ENCODE measurements at regions not wholly inside any gene's neighbourhood (a gene's known extent, or its start where the extent isn't known, plus 50 kb on each side); places are given as distances from the start of the nearest gene placed in this dataset.

DNA sequence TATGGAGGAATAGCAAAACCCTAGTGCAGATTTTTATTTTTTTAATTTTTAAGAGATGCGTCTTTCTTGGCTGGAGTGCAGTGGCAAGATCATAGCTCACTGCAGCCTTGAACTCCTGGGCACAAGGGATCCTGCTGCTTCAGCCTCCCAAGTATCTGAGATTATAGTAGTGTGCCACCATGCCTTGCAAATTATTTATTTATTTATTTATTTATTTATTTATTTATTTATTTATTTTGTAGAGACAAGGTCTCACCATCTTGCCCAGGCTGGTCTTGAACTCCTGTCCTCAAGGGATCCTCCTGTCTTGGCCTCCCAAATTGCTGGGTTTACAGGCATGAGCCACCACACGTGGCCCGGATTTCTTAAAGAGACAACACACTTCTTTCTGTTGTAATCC, 1158.8 kb downstream of the AACS start:
- ChIA-PET POLR2A (no interaction called here), CTCF (no interaction called here)
- Mint-ChIP-seq H3K4me1 (no peaks in the 10 kb centered on the region), H3K27me3 (ENCODE audit: low read depth) (peaks cover 5% of the 10 kb centered on the region), H3K9me3 (peaks cover 83% of the 10 kb centered on the region), H3K27ac (no peak overlapping the region), H3K36me3 (peaks cover 67% of the 10 kb centered on the region), H3K4me3 (no peak overlapping the region)
- DNase-seq (ENCODE audit: low spot score) (no peak), ATAC-seq (no peak)
- TF ChIP-seq ZNF263 (CRISPR knock-in tag; IDR thresholded peaks at IDR 0.05; ENCODE audit: low read depth) = no peak
- no peak for TF ChIP-seq NR3C1 (CRISPR knock-in tag; conservative IDR thresholded peaks at IDR 0.05; ENCODE audit: low read depth)
- no peak for TF ChIP-seq JAZF1 (CRISPR knock-in tag; IDR thresholded peaks at IDR 0.05)
- TF ChIP-seq, protein P1, sequence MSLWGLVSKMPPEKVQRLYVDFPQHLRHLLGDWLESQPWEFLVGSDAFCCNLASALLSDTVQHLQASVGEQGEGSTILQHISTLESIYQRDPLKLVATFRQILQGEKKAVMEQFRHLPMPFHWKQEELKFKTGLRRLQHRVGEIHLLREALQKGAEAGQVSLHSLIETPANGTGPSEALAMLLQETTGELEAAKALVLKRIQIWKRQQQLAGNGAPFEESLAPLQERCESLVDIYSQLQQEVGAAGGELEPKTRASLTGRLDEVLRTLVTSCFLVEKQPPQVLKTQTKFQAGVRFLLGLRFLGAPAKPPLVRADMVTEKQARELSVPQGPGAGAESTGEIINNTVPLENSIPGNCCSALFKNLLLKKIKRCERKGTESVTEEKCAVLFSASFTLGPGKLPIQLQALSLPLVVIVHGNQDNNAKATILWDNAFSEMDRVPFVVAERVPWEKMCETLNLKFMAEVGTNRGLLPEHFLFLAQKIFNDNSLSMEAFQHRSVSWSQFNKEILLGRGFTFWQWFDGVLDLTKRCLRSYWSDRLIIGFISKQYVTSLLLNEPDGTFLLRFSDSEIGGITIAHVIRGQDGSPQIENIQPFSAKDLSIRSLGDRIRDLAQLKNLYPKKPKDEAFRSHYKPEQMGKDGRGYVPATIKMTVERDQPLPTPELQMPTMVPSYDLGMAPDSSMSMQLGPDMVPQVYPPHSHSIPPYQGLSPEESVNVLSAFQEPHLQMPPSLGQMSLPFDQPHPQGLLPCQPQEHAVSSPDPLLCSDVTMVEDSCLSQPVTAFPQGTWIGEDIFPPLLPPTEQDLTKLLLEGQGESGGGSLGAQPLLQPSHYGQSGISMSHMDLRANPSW (CRISPR knock-in tag; conservative IDR thresholded peaks at IDR 0.05; ENCODE audit: low read depth) = no peak
- TF ChIP-seq, protein P2, sequence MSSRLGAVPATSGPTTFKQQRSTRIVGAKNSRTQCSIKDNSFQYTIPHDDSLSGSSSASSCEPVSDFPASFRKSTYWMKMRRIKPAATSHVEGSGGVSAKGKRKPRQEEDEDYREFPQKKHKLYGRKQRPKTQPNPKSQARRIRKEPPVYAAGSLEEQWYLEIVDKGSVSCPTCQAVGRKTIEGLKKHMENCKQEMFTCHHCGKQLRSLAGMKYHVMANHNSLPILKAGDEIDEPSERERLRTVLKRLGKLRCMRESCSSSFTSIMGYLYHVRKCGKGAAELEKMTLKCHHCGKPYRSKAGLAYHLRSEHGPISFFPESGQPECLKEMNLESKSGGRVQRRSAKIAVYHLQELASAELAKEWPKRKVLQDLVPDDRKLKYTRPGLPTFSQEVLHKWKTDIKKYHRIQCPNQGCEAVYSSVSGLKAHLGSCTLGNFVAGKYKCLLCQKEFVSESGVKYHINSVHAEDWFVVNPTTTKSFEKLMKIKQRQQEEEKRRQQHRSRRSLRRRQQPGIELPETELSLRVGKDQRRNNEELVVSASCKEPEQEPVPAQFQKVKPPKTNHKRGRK (CRISPR knock-in tag; IDR thresholded peaks at IDR 0.05; ENCODE audit: borderline replicate concordance) = no peak
- TF ChIP-seq EMX1 (CRISPR knock-in tag; IDR thresholded peaks at IDR 0.05) = no peak
- no peak for TF ChIP-seq SOX15 (CRISPR knock-in tag; IDR thresholded peaks at IDR 0.05)
- TF ChIP-seq, protein P3, sequence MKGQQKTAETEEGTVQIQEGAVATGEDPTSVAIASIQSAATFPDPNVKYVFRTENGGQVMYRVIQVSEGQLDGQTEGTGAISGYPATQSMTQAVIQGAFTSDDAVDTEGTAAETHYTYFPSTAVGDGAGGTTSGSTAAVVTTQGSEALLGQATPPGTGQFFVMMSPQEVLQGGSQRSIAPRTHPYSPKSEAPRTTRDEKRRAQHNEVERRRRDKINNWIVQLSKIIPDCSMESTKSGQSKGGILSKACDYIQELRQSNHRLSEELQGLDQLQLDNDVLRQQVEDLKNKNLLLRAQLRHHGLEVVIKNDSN (CRISPR knock-in tag; IDR thresholded peaks at IDR 0.05) = no peak
- no peak for TF ChIP-seq NR2C2 (CRISPR knock-in tag; IDR thresholded peaks at IDR 0.05)
- TF ChIP-seq, protein P4, sequence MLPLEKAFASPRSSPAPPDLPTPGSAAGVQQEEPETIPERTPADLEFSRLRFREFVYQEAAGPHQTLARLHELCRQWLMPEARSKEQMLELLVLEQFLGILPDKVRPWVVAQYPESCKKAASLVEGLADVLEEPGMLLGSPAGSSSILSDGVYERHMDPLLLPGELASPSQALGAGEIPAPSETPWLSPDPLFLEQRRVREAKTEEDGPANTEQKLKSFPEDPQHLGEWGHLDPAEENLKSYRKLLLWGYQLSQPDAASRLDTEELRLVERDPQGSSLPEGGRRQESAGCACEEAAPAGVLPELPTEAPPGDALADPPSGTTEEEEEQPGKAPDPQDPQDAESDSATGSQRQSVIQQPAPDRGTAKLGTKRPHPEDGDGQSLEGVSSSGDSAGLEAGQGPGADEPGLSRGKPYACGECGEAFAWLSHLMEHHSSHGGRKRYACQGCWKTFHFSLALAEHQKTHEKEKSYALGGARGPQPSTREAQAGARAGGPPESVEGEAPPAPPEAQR (CRISPR knock-in tag; IDR thresholded peaks at IDR 0.05) = no peak
- no peak for TF ChIP-seq ZNF317 (CRISPR knock-in tag; IDR thresholded peaks at IDR 0.05; ENCODE audit: borderline replicate concordance, low read depth)

DNA sequence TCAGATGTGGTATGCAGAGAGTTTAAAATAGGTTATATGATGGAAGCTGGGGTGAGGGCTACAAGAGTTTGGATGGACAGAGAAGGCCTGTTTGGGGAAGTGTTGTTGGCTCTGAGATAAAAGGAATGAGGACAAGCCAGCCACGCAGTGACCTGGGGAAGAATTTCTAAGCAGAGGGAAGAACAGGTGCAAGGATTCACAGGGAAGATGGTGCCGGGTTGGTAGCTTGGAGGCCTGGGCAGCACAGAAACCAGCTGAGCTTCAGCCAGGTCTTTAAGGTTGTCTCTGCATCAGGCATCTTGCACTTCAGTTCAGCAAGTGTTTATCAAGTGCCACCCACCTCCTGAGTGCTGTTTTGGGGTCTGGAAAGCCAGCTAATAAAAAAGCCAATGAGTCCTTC, 1163.7 kb downstream of the AACS start:
- ATAC-seq = no peak
- H3K27me3 Mint-ChIP-seq (ENCODE audit: low read depth) = peaks cover 5% of the 10 kb centered on the region; the same call in 1 of the 2 replicates
- H3K27ac Mint-ChIP-seq = no peak overlapping the region
- CTCF ChIA-PET = interaction anchor here (0.6 kb wide), 1 partner anchor 1089 kb away, joined by 3 read pairs; no protein-coding TSS in a partner anchor
- H3K4me1 Mint-ChIP-seq = no peaks in the 10 kb centered on the region
- no peak for DNase-seq (ENCODE audit: low spot score)
- H3K9me3 Mint-ChIP-seq = peaks cover 93% of the 10 kb centered on the region
- POLR2A ChIA-PET = no interaction called here
- H3K36me3 Mint-ChIP-seq = peaks cover 78% of the 10 kb centered on the region
- TF ChIP-seq, protein P5, sequence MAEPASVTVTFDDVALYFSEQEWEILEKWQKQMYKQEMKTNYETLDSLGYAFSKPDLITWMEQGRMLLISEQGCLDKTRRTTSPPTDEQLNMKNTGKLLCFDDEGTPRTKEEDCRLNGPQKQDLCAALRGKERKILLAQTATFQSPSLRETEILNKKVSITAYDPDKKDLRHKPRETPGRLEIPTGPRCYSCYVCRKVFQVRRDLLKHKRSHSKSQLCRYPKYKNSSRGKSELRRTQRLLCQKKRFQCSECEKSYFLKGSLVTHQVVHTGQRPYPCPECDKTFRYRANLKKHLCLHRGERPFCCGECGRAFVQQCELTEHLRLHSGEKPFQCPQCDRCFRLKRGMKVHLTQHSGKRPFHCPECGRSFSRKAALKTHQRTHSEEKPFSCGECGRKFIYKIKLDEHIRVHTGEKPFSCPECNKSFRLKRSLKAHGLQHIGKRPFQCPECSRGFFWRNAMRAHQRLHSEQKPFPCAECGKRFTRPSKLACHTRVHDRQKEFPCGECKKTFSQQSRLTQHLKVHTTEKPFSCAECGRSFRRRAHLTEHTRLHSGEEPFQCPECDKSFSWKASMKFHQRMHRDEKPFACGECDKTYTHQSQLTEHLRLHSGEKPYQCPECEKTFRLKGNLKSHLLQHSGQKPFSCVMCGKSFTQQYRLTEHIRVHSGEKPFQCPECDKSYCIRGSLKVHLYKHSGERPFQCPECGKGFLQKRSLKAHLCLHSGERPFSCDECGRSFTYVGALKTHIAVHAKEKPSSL (CRISPR knock-in tag; conservative IDR thresholded peaks at IDR 0.05) = no peak
- TF ChIP-seq MYBL2 (CRISPR knock-in tag; IDR thresholded peaks at IDR 0.05) = no peak
- no peak overlapping the region for H3K4me3 Mint-ChIP-seq

DNA sequence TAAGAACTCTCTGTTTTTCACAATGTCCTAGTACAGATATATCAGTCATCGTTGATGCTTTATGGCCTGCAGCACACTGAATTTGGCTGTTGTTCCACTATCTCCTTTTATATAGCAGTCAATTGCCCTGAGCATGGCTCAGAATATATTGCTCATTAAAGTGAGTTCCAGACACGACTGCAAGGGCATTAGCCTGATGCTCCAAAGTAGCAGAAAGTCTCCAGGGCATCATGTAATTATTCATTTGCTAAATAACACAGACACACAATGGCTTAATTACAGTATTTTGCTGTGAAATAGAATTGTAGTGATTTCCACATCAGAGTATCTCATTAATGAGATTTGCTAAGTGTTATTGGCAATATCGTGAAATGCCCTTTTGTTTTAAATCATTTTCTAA, 1167.5 kb downstream of the AACS start:
- CTCF ChIA-PET = no interaction called here
- no peak for ATAC-seq
- H3K4me1 Mint-ChIP-seq = no peaks in the 10 kb centered on the region
- no peak overlapping the region for H3K4me3 Mint-ChIP-seq
- peaks cover 87% of the 10 kb centered on the region for H3K9me3 Mint-ChIP-seq
- POLR2A ChIA-PET = no interaction called here
- H3K36me3 Mint-ChIP-seq = peaks cover 78% of the 10 kb centered on the region
- no peak for DNase-seq (ENCODE audit: low spot score)
- H3K27ac Mint-ChIP-seq = no peak overlapping the region
- H3K27me3 Mint-ChIP-seq (ENCODE audit: low read depth) = peaks cover 5% of the 10 kb centered on the region; the same call in 1 of the 2 replicates
- no peak for TF ChIP-seq FOXP1 (CRISPR knock-in tag; IDR thresholded peaks at IDR 0.05; ENCODE audit: borderline replicate concordance)
- no peak for TF ChIP-seq OVOL2 (CRISPR knock-in tag; IDR thresholded peaks at IDR 0.05; ENCODE audit: borderline replicate concordance)
- TF ChIP-seq ZNF232 (CRISPR knock-in tag; IDR thresholded peaks at IDR 0.05) = no peak
- TF ChIP-seq, protein P6, sequence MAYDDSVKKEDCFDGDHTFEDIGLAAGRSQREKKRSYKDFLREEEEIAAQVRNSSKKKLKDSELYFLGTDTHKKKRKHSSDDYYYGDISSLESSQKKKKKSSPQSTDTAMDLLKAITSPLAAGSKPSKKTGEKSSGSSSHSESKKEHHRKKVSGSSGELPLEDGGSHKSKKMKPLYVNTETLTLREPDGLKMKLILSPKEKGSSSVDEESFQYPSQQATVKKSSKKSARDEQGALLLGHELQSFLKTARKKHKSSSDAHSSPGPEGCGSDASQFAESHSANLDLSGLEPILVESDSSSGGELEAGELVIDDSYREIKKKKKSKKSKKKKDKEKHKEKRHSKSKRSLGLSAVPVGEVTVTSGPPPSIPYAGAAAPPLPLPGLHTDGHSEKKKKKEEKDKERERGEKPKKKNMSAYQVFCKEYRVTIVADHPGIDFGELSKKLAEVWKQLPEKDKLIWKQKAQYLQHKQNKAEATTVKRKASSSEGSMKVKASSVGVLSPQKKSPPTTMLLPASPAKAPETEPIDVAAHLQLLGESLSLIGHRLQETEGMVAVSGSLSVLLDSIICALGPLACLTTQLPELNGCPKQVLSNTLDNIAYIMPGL (CRISPR knock-in tag; IDR thresholded peaks at IDR 0.05) = no peak
- TF ChIP-seq SMAD3 (CRISPR knock-in tag; IDR thresholded peaks at IDR 0.05; ENCODE audit: borderline replicate concordance) = no peak
- no peak for TF ChIP-seq ZNF138 (CRISPR knock-in tag; conservative IDR thresholded peaks at IDR 0.05)
- TF ChIP-seq, protein P1 (CRISPR knock-in tag; conservative IDR thresholded peaks at IDR 0.05; ENCODE audit: low read depth) = no peak
